Daoy (cell line): ENCODE measurements at regions not wholly inside any gene's neighbourhood (a gene's known extent, or its start where the extent isn't known, plus 50 kb on each side); places are given as distances from the start of the nearest gene placed in this dataset.
A peak's percentile ranks its signal among the peaks of the same experiment; 100 is the strongest.

Experiments used
- DNase-seq: peaks from one replicate; pipeline ENCODE4 v3.0.0-alpha.2; 2015; ENCODE audit warnings: low read depth

DNA sequence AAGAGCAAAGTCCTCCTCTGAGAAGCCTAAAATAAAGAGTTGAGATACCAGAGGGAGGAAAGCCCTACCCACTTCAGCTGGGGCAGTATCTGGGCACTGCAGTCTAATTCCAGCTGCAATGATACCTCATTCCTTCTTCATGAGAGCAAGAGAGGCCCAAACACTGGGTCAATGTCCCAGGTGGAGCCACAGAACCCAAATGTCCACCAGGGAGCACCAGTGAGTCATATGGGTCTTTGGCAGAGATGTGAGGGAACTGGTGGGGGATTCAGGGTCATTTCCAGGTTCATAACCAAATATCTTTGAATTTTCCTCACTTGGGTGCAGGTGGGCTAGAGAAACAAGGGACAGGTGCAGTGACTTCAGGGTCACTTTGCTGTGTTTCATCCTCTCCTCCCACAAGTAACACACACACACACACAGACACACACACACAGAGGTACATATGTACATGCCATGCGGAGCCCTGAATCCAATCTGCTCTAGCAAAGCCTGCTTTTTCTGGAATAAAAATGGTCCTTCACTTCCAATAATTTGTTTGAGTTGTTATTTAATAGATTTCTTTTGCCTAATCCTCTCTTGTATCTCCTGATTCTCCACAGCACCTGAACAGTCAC, 585.4 kb downstream of the SOX6 start:
- DNase-seq, result peak; percentile 39

DNA sequence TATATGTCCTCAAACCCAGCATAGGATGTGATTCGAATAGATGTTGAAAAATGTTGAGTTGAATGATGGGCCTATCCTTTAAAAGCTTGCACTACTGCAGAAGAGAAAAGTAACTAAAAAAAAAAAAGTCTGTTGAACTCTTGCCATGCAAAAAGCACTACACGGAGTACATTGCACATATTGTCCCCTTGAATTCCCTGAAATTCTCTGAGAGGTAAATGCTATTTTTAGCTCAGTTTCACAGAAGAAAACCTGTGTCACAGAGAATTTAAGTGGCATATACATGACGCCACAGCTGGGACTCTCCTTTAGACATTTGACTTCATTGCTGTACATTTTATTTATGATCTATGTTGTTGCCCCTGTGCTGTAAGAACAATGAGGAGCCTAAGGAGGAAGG, 583.8 kb downstream of the SOX6 start:
- no peak for DNase-seq

DNA sequence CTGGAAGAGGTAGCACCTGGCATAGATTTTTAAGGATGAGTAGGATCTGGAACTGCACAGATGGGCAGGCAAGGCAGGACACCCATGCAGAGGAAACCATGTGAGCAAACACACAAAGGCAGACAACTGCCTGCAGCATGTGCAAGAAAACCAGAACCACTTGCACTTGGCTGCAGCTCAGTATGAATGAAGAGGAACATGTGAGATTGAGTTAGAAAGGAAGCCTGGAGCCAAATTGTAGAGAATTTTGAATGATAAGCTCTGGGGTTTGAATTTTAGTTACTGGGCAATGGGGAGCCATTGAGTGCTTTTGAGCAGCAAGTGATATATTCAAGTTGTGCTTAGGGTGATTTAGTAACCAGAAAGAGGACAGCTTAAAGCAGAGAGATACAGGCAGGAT, 583.4 kb downstream of the SOX6 start:
- DNase-seq, result no peak

DNA sequence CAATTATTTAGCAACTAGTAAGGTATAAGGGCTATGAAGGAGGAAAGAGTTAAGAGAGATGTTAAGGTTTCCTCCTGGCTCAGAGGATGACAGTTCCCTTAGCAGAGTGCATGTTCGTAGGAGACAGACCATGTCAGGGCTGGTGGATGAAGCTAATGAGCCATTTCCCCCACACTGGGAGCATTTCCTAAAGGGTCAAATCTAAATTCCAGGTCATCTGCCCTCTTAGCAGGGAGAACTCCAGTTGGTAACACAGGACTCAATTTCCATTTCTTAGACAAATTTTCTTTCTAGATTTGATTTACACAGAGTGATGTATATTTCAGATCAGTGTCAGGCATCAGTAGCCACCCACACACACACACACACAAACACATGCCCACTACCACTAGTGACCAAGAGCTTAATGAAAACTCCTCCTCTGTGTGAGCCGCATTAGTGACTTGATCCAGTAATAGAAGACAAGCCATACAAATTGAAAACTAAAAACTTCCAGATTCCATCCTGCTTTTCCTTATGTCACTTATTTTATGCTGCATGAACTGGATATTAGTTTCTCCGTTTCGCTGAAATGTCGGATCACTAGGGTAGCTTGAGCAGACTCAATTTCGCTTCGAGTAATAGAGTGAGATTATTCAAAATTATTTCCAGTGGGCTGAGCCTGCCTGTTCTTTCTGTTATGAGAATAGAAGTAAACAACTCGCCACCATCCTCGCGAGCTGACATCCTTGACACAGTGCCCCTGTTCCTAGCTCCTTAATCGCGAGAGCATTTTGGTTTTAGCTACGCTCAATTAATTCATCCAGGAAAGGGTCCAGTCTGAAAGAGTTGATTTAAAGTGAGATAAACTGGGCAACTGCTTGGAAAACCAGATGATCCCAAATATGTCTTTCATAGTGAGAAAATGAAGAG, 582.6 kb downstream of the SOX6 start:
- no peak for DNase-seq

DNA sequence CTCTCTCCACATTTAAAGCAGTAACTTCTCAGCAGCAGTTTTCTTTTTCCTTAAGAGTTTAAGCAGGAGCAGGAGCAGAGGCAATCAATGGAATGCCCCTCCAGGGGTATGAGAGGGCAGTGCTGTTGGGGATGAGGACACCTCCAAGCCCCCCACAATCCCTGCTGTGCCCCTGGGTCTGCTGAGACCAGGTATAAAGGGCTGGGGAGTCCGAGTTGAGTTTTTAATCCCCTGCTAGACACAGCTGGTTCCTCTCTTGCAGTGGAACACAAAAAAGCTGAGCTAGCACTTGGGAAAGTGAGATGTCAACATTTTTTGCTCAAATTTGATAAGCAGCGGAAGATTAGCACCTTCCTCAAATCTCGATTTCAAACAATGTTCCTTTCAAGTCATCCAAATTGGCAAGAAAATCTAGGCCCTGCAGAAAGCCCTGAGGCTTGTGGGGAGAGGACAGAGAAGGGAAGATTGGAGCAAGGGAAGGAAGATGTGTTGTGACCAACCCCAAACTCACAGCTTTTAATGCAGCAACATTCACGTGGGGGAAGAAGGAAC, 581.9 kb downstream of the SOX6 start:
- DNase-seq, result no peak

DNA sequence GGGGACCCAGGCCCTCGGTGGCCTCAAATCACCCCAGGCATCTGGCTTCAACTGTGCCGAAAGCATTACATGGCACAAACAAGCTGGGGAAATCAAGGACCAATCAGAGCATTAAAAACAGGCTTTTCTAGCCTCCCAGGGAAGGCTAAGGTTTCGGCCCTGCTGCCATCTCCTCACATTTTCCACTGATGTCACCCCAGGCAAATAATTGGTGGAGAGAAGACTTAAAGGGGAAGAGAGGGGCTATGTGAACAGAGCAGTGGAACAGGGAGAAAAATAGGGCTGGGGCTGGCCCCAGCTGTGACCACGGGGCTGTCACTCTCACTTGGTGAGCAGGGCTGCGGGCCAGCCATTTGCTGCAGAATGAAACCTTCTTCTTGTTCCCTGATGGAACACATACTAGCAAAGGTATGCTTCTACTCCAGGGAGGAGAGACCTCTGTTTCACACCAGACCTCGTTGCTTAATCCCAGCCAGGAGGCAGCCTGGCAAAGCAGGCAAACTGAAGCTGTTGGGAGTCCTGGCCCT, 581.3 kb downstream of the SOX6 start:
- no peak for DNase-seq

DNA sequence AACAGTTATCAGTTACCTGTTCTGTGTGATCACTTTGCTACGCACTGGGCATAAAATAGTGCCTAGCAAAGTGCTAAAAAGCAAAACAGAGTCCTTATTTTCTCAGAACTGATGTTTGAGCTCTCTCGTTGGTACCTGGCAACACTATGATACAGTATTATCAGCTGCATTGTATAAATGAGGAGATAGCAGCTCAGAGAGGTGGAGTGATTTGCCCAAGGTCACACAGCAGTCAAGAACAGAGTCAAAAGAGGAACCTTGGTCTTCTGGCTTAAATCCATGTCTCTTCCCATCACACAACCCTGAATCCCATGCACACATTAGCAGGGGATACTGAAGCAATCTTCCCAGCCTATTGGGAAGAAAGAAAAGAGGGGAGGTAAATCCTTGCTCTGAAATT, 580.5 kb downstream of the SOX6 start:
- no peak for DNase-seq

DNA sequence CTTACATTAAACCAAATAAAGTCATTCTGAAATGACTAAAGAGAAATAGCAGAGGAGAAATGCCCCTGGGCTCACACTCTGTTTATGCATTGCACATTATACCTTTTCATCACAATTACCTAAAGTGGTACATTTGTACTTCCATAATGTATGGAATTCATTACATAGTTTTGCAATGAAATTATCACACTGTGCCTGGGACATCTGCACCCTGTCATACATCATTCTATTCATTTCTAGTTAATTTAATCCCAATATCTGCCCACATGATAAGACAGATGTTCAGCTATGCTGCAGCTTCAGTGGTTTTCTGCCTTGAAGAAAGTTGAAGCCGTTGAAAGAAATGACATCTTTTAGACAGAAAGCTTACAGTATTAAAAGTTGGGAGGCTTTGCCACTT, 580.0 kb downstream of the SOX6 start:
- no peak for DNase-seq

DNA sequence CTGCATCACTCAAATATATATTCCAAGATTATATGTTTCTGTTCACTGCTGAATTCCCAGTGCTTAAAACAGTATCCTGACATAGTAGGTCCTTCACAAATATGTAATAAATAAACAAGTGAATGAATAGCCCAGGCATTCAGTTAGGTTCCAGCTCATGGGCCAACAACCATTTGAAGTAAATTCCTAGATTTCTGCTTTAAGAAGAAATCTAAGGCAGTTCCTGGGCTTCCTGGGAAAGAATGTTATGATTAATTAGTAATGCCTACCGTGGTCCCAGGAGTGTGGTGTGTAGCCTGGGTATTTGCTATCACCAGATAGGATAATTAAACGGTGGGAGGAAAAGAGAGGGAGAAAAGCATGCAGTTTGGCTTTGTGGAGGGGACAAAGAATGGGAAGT, 576.8 kb downstream of the SOX6 start:
- DNase-seq, result no peak

DNA sequence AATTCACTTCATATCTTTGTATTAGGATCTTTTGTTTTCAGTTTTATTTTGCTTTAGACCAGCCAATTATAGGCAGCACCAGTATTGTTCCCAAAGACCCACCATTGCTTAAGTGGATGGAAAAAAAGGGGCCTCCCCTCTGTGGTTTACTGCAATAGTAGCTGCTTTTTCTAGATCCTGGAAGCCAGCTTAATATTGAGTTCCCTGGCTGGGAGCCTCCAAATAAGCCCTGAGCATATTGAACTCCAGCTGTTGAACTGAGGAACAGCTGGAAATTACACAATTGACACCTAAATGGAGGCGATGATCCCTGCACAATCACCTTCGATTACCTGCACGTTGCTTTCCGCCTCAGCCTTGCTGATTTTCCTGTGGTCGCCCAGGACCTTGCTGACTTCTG, 576.0 kb downstream of the SOX6 start:
- no peak for DNase-seq

DNA sequence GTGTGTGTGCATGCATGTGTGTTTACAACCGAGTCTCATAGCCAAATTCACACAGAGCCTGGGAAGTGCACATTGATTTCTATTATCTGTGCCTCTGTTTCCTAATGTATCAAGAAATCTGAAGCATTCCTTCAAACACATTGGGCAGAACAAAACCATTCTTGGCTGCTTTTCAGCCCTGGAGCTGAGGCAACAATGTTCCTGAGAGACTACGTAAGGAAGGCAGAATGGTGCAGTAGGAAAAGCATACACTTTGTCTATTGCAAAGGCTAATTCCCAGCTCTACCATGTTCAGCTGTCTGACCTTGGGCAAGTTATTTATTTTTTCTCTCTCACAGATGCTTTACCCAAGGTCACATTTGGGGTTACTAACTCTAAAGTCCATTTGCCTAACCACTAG, 575.5 kb downstream of the SOX6 start:
- no peak for DNase-seq

DNA sequence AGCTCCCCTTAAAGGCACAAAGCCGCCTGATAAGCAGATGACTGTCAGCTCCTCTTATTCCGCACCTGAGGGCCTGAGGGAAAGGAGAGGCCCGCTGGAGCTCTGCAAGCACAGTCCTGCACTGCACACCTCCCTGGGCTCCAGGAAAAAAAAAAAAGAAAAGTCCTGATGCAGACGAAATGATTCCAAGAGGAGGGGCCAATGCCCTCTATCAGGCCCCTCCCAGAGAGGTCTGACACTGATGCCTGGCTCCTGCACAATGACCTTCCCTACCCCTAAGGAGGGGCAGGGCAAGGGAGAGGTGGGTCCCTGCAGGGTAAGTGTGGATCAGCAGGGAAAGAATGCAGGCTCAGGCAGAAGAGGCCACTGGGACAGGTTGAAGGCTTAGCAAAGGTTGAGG, 572.7 kb downstream of the SOX6 start:
- no peak for DNase-seq

DNA sequence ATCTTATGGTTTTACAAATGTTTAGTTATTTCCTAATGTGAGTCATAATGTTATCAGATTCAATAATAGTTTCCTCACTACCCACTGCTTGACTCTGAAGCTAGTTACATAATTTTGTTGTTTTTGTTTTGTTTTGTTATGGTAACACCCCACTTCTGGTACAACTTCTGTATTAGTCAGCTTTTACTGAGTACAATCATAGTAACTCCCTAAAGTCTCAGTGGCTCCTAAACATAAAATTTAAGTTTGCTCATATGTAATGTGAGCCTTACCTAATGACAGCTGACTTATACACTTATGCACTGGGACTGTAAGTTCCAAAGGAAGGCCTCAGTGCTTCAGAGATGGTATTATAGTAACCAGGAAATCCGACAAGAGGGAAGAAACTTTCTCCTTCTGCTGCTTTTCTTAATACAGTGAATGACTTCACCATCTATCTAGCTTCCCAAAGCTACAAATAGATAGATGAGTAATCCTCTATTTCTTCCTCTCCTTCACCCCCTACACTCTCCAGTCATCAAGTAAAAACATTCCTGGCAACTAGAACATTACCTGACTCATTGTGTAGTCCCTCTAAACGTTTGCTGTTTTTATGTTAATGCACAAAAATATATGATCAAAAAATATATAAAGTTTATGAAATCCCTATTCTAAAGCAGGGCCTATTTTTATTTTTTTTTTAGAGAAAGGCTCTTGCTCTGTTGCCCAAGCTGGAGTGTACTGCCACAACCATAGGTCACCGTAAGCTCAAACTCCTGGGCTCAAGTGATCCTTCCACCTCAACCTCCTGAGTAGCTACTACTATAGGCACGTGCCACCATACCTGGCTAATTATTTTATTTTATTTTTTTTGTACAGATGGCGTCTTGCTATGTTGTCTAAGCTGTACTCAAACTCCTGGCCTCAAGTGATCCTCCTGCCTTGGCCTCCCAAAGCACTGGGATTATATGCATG, 563.0 kb downstream of the SOX6 start:
- peak; percentile 42 for DNase-seq

DNA sequence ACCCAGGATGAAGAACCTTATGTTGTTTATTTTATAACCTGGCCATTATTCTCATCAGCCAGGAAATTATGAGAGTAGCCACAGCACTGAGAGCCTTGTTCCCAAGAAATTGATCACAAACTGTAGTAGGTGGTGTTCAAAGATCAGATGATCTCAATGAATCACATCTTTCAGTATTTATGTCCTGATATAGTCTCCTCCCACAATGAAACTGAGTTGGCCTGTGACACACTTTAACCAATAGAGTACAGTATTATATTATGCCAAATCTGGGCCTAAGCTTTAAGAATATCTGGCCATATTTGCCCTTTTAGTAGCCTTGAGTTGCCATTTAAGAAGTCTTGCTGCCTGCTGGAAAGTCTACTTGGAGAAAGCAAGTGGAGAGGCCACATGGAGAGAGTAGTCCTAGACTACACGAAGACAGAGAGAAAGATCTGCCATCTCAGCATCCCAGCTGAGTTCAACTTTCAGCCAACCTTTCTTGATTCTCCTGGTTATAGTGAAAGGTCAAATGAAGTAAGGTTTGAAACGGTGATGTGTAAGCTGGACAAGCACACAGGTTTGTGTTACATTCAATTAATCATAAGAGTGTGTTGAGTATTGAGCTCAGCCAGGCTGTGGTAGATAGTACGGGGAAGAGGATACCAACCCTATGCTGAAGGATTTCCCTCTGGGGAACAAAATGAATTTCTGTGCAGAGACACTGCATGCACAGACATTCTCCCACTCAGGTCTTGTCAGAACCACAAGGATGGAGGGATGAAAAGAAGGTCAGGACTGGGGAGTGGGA, 561.8 kb downstream of the SOX6 start:
- DNase-seq, result no peak

DNA sequence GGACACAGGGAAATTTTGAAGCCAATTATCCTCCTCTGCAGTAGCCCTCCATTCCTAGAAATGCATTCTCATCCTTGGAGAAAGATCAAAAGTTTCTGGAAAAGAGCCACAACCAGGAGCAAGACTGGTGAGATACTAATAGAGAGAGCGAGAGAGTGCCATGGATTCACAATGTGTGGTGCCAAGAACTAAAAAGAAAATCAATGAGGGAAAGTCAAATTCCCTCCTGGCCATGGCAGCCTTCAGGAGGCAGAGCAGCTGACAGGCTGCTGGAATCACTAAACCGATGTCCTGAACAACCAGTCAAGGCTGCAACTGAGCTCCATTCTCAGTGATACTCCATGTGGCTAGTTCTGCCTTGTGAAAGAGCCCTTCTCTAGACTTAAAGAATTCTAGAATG, 561.0 kb downstream of the SOX6 start:
- DNase-seq, result no peak

DNA sequence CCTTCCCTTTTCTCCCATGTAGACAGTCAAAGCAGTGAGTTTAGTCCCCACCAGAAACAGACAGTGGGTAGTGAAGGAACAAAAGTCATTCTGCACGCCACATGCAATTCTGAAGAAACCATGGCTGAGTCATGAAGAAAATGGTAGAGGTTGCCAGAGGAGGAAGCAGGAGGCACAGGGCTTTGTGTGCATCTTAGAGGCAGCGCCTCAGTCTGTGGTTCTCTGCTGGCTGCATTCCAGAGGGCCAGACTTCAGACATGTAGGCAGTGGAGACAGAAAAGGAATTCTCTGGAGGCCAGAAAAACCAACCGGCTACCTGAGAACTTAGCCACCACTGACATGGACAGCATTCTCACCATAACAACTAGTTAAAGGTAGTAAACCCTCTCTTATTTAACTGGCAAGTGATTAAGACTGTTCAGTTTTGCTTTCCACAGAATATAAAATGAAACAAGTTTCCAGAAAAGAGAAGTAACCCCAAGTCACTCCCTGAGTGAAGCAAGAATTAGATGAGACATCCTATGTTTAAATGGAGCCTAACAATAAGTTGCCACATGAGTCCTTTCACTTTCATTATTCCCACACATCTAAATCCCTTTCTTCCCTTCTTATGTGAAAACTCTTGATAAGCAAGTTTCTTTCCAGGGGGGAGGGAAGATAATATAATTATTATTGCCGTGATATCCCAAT, 556.1 kb downstream of the SOX6 start:
- peak; percentile 85 for DNase-seq

DNA sequence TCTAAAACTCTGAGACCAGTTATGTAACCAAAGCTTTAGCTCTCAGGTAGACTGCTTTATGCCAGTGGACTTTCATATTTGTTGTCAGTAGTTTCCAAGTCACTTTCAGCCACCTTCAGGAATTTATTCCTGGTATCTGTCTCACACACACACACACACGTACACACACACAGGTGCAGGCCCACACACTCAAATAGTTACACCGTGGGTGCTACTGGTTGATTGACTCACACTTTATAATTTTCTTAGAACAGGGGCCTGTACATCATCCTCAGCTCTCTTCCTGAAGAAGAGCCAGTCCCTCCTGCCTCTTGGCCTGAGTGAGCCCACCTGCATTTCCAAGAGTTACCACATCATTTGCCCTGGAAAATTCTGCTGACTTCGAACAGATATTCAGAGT, 555.2 kb downstream of the SOX6 start:
- DNase-seq, result no peak

DNA sequence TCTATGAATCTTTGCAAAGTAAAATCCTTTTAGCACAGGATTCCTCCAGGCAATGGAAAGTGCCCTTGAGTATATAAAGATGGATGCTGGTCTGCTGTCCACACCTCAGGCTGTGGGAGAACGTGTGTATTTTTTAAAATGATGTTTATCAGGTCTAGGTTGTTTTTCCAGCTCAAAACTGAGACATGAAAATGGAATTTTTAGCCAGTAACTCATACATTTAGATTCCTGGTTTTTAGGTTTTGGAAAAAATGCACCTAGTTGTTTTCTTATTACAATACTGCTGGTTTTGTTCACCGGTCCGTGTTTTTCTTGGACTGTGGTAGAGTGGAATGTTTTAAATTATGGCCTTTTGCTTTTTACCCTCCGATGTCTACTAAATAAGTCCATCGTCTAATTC, 554.7 kb downstream of the SOX6 start:
- no peak for DNase-seq

DNA sequence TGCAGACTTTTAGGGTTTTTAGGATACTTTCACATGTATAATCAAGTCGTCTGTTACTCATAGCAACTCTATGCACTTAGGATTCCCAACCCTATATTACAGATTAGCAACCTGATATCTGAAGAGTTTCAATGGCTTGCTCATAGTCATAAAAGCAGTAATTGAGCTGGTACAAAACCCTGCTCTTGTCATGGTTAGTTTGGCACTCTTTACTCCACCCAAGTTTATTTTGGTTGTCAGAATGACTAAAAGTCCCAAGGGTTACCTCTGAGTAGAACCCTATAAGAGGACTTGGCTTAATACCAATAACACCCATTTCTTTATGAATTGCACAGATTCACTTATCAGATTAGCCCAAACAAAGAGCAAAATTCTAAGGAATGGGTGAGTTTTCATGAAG, 550.6 kb downstream of the SOX6 start:
- DNase-seq, result peak; percentile 52

DNA sequence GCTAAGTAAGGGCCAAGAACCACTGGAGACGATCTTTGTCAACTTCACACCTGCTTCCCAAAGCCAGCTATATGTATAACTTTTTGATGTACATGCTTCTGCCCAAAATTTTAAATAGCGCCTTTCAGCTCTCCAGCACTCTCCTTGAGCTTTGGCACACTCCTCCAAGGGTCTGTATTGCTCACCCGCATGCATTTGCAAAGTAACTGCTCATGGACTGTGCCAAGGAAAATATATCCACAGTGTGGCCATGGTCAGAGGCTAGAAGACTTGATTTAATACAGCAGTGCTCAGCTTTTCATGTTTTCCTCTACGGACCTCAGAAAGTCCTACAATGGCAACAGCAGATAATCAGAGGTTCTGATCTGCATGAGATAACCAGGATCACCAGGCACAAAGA, 550.1 kb downstream of the SOX6 start:
- DNase-seq, result peak; percentile 45
